Heart left ventricle (tissue), 16 donors: ENCODE measurements at regions not wholly inside any gene's neighbourhood (a gene's known extent, or its start where the extent isn't known, plus 50 kb on each side); places are given as distances from the start of the nearest gene placed in this dataset.

Experiments
- ATAC-seq, 4 donors: fragments of 200-7000 bp; cut with Tn5 transposase; one replicate each; pipeline ENCODE4 v1.9.1; 2020 to 2022; ENCODE audit warnings: moderate library complexity in 4 of 4, mild to moderate bottlenecking in 3 of 4, moderate number of reproducible peaks in 1 of 4
- DNase-seq, 5 donors: peaks; one replicate each; pipeline ENCODE4 v3.0.0-alpha.2; 2020
- H3K27ac ChIP-seq, 12 donors: fragments of 200-600 bp; sonication (generic) in 4 of 12; one replicate each; pipeline versions ENCODE4 v1.5.0 to v1.8.0; 2016 to 2022; ENCODE audit warnings: mild to moderate bottlenecking in 2 of 12
- H3K27me3 ChIP-seq, 9 donors: fragments of 200-600 bp; sonication (generic) in 2 of 9; one replicate each; pipeline versions ENCODE4 v1.5.1 to v1.8.0; 2016 to 2022; ENCODE audit warnings: mild to moderate bottlenecking in 3 of 9
- H3K36me3 ChIP-seq, 9 donors: fragments of 200-600 bp; sonication (generic) in 2 of 9; one replicate each; pipeline versions ENCODE4 v1.5.0 to v1.8.0; 2018 to 2022; ENCODE audit warnings: mild to moderate bottlenecking in 2 of 9
- H3K4me1 ChIP-seq, 12 donors: fragments of 200-600 bp; sonication (generic) in 4 of 12; one replicate each; pipeline versions ENCODE4 v1.5.0 to v1.8.0; 2016 to 2022; ENCODE audit warnings: mild to moderate bottlenecking in 3 of 12
- H3K4me3 ChIP-seq, 12 donors: fragments of 200-600 bp; sonication (generic) in 4 of 12; one replicate each; pipeline versions ENCODE4 v1.5.0 to v1.8.0; 2017 to 2022; ENCODE audit warnings: mild to moderate bottlenecking in 9 of 12, moderate library complexity in 4 of 12
- H3K9me3 ChIP-seq, 12 donors: fragments of 200-600 bp; sonication (generic) in 4 of 12; one replicate each; pipeline versions ENCODE4 v1.5.0 to v1.8.0; 2016 to 2022; ENCODE audit warnings: mild to moderate bottlenecking in 1 of 12
- CTCF ChIP-seq, 12 donors: fragments of 200-600 bp; sonication (generic) in 4 of 12; IDR thresholded peaks; one replicate each; pipeline versions ENCODE4 v1.5.0 to v1.8.0; 2018 to 2022; ENCODE audit warnings: antibody characterized with exemption in 12 of 12, mild to moderate bottlenecking in 5 of 12
- POLR2A ChIP-seq, 2 donors: fragments of 450-650 bp; IDR thresholded peaks; one replicate each; pipeline ENCODE4 v1.6.1; 2017; ENCODE audit warnings: antibody characterized with exemption in 2 of 2, mild to moderate bottlenecking in 2 of 2, moderate library complexity in 2 of 2
- WGBS, 4 donors: extraction: QIAGEN DNeasy Blood & Tissue Kit in 2 of 4; methylation state at CpG; one replicate each; pipeline versions ENCODE4 v1.1.5 to v1.1.7; 2013 to 2018; 5-methylcytosine and 5-hydroxymethylcytosine counted together
- intact Hi-C, 10 donors: fragments of 100-400 bp; cut with DNase I; formaldehyde crosslinking; loops; one replicate each; pipeline versions ENCODE4 v1.11.1 to v1.14.2; 2022
- donor health status: ischemic (EF 13 %, LVEDD 7.1; RV severe dilation, severe dysfunction).
- donor health status: healthy with polysubstance abuse.
- donor health status: DM: no; HTN: yes; CAD: no.
- donor health status: DM: no; HTN: no; CAD: no.
- donor health status: ischemic (EF 25% LVEDD 6.9; RV normal size, moderate dysfunction).
- donor health status: ischemic (EF 25% LVEDD 5.7; RV mildly dilated, moderate dysfunction).
- donor health status: healthy.
- donor health status: DM: yes; HTN: yes; CAD: no.
- donor health status: ischemic (EF 35%, LVEDD 5.7; RV mildly dilated, moderate dysfunction).
- donor health status: nonischemic (EF 11% LVEDD 7.7; RV severe dilation, severe dysfunction).
- donor health status: DM: yes; HTN: yes; CAD: no.
- donor health status: PGD.
- donor health status: ischemic (EF 29% LVEDD 5.4; RV normal size, mild dysfunction).
- donor health status: nonischemic (EF 23%, LVEDD 6.1; RV moderate dilation, normal function).

DNA sequence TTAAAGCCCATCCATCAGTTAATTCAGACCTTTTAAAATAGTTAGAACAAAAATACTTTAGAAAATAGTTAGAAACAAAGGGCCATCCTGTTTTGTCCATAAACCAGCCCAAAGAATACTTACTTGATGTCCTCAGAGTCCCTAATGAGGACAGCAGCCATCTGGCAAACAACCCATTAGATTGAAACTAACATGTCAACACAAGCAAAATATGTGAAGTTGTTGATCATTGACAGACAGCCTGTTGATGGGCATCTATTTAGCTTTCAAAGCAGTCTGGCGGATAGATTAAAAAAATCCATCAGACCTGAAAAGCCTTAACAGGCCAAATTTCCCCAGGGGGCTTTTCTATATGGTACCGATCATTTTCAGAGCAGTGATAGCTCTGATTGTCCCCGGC is 154.2 kb upstream of the TSHZ2 start:
- H3K36me3 ChIP-seq = no peaks in the 10 kb centered on the region
- ATAC-seq = no peak
- no peaks in the 10 kb centered on the region for H3K9me3 ChIP-seq
- no peaks in the 10 kb centered on the region for H3K4me1 ChIP-seq
- no peak for DNase-seq
- TF ChIP-seq CTCF (IDR thresholded peaks at IDR 0.05) (no peak), POLR2A (IDR thresholded peaks at IDR 0.05) (no peak)
- no peak overlapping the region for H3K27ac ChIP-seq
- 67 to 84% (median 79%) methylated on average over 3 of the region's 3 CpGs for WGBS, 4 donors
- peaks cover 0 to 12% (median 0%) of the 10 kb centered on the region in 9 donors for H3K27me3 ChIP-seq
- intact Hi-C loops = no loop called here
- no peak overlapping the region for H3K4me3 ChIP-seq

GRCh38 chr20:52817511-52817910 is 154.6 kb upstream of the TSHZ2 start:
- Histone ChIP-seq H3K4me3 (no peak overlapping the region), H3K9me3 (no peaks in the 10 kb centered on the region), H3K27me3 (peaks cover 0 to 12% (median 0%) of the 10 kb centered on the region in 9 donors), H3K4me1 (no peaks in the 10 kb centered on the region), H3K36me3 (no peaks in the 10 kb centered on the region), H3K27ac (no peak overlapping the region)
- WGBS, 4 donors = 70 to 82% (median 78%) methylated on average over 1 of the region's 1 CpG
- intact Hi-C loops = no loop called here
- DNase-seq = no peak
- no peak for TF ChIP-seq POLR2A (IDR thresholded peaks at IDR 0.05)
- no peak for TF ChIP-seq CTCF (IDR thresholded peaks at IDR 0.05)
- no peak for ATAC-seq

DNA sequence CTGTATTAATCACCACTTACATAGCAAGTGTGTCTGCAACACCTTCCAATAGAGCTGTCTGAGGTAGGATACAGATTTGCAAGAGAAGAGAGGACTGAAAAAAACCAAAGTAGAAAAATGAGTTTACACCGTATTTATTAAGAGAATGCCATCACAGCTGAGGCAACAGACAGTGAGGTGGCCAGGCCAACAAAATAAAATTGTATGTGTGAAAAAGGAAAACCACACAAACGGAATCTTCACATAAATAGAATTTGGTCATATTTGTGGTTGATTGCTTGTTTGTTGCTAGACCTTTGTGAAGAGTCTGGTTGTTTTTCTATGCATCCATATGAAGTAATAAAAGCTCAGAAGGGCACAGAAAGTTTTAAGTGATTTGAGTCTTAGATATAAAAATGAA is 157.8 kb upstream of the TSHZ2 start:
- Histone ChIP-seq H3K27me3 (peaks cover 0 to 12% (median 0%) of the 10 kb centered on the region in 9 donors), H3K4me3 (no peak overlapping the region), H3K4me1 (peaks cover 0 to 3% (median 0%) of the 10 kb centered on the region in 12 donors), H3K36me3 (no peaks in the 10 kb centered on the region), H3K27ac (no peak overlapping the region), H3K9me3 (no peaks in the 10 kb centered on the region)
- no peak for TF ChIP-seq POLR2A (IDR thresholded peaks at IDR 0.05)
- TF ChIP-seq CTCF (IDR thresholded peaks at IDR 0.05) = no peak
- intact Hi-C loops = no loop called here
- DNase-seq (no peak), ATAC-seq (no peak)
- 77 to 85% (median 84%) methylated on average over 2 of the region's 2 CpGs for WGBS, 4 donors

GRCh38 chr20:52812231-52812847 is 159.8 kb upstream of the TSHZ2 start:
- Histone ChIP-seq H3K4me1 (peaks cover 0 to 3% (median 0%) of the 10 kb centered on the region in 12 donors), H3K4me3 (no peak overlapping the region), H3K27me3 (peaks cover 0 to 12% (median 0%) of the 10 kb centered on the region in 9 donors), H3K27ac (no peak overlapping the region), H3K9me3 (no peaks in the 10 kb centered on the region), H3K36me3 (no peaks in the 10 kb centered on the region)
- 83 to 94% (median 87%) methylated on average over 4 of the region's 4 CpGs for WGBS, 4 donors
- DNase-seq (no peak), ATAC-seq (no peak)
- TF ChIP-seq POLR2A (IDR thresholded peaks at IDR 0.05) = no peak
- TF ChIP-seq CTCF (IDR thresholded peaks at IDR 0.05) = no peak
- intact Hi-C loops = no loop called here
